BLaER1 (cell line): ENCODE measurements at regions not wholly inside any gene's neighbourhood (a gene's known extent, or its start where the extent isn't known, plus 50 kb on each side); places are given as distances from the start of the nearest gene placed in this dataset.

ENCODE experiments used
- H3K27ac ChIP-seq: shearing (Covaris generic); formaldehyde crosslinking; 2 replicates; pipeline ENCODE4 v1.8.1; 2022
- H3K27me3 ChIP-seq: shearing (Covaris generic); formaldehyde crosslinking; 2 replicates; pipeline ENCODE4 v1.8.1; 2022
- H3K36me3 ChIP-seq: shearing (Covaris generic); formaldehyde crosslinking; 2 replicates; pipeline ENCODE4 v1.8.1; 2022
- H3K4me1 ChIP-seq: shearing (Covaris generic); formaldehyde crosslinking; 2 replicates; pipeline ENCODE4 v1.8.1; 2022
- H3K4me2 ChIP-seq: shearing (Covaris generic); formaldehyde crosslinking; 2 replicates; pipeline ENCODE4 v1.8.1; 2022
- H3K4me3 ChIP-seq: shearing (Covaris generic); formaldehyde crosslinking; 2 replicates; pipeline ENCODE4 v1.8.1; 2022
- H3K9ac ChIP-seq: shearing (Covaris generic); formaldehyde crosslinking; 2 replicates; pipeline ENCODE4 v1.8.1; 2022
- H3K9me3 ChIP-seq: shearing (Covaris generic); formaldehyde crosslinking; 2 replicates; pipeline ENCODE4 v1.8.1; 2022
- H4K20me1 ChIP-seq: shearing (Covaris generic); formaldehyde crosslinking; 2 replicates; pipeline ENCODE4 v1.8.1; 2022
- Cebpa-rat ChIP-seq: shearing (Covaris generic); IDR thresholded peaks from 2 replicates; pipeline ENCODE4 v1.8.1; 2022

DNA sequence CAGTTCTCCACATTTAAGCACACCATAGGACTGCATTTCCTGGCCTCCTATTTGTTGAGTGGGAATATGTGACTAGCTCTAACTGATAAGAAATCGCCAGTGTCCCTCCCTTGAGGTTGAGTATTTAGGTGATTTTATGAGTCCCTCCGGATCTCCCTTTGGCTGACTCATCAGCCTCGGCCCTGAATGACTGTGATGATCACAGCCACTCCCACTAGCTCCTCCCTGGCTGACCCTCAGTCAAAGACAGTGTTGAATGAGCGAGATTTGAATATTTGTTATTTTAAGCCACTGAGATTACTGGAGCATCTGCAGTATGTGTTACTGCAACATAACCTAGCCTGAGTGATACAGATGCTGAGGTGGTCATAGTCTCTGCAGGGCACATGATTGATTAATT, 515.3 kb downstream of the EPHB1 start:
- no peaks in the 10 kb centered on the region for H4K20me1 ChIP-seq
- H3K4me1 ChIP-seq = peaks cover 37% of the 10 kb centered on the region
- no peak for TF ChIP-seq Cebpa-rat
- H3K9ac ChIP-seq = no peak overlapping the region
- H3K4me2 ChIP-seq = no peak overlapping the region
- H3K27ac ChIP-seq = no peak overlapping the region
- no peaks in the 10 kb centered on the region for H3K27me3 ChIP-seq
- H3K9me3 ChIP-seq = no peaks in the 10 kb centered on the region
- H3K36me3 ChIP-seq = no peaks in the 10 kb centered on the region
- H3K4me3 ChIP-seq = no peak overlapping the region

DNA sequence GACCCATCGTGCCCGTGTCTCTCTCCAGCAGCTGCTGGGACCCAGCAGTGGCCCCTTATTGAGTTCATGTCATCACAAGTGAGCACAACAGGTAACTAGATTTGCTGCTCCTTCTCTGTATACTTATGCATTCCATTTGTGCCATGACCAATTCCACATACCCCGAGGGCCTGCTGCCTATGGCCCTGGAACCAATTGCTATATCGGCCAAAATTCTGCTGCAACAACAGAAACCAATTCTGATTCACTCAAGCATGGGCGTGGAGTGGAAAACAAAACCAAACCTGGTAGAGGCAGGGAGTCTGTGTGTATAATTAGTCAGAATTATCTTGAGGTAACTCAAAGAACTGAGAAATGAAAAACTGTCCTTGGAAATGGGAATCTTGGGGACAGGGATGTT, 516.6 kb downstream of the EPHB1 start:
- Histone ChIP-seq H4K20me1 (no peaks in the 10 kb centered on the region), H3K9me3 (no peaks in the 10 kb centered on the region), H3K4me3 (no peak overlapping the region), H3K27me3 (no peaks in the 10 kb centered on the region), H3K4me2 (peak overlapping the region; percentile 77), H3K27ac (no peak overlapping the region), H3K36me3 (no peaks in the 10 kb centered on the region), H3K4me1 (peaks cover 37% of the 10 kb centered on the region), H3K9ac (no peak overlapping the region)
- no peak for TF ChIP-seq Cebpa-rat

DNA sequence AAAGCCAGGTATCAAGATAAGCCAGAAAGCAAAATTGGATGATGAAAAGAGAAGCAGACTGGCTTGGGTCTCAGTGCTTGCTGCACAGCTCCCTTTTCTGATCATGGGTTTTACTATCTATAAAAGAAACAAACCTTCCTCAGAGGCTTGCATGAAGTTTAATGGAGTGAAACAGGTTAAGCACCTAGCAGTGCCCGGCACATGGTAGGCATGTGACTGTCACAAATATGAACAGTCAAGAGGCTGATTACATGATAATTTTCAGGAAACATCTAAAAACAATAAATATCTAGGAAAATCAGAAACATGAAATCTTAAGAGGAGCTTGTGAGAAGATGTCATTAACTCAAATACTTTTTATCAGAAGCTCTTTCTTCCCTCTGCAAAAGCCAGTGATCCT, 519.2 kb downstream of the EPHB1 start:
- Histone ChIP-seq H3K4me1 (peaks cover 37% of the 10 kb centered on the region), H3K4me2 (peak overlapping the region; percentile 77), H3K36me3 (no peaks in the 10 kb centered on the region), H3K9me3 (no peaks in the 10 kb centered on the region), H3K27ac (no peak overlapping the region), H3K27me3 (no peaks in the 10 kb centered on the region), H3K9ac (no peak overlapping the region), H4K20me1 (no peaks in the 10 kb centered on the region), H3K4me3 (no peak overlapping the region)
- TF ChIP-seq Cebpa-rat = no peak

DNA sequence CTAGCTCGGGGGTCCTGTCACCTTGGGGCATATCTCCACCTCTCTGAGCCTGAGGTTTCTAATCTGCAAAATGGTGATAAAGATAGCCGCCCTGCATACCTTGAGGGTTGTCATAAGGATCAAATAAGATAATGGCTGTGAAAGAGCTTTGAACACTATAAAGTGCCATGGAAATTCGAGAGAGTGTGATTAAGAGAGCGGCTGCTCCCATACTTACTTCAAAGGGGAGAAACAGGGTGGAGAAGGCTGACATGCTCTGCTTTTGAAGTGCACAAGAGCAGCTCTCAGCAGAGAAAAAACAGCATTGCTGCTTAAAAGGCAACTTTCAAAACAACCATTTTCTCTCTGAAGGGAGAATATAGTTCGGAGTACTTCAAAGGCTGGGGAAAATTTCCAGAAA, 529.2 kb downstream of the EPHB1 start:
- Histone ChIP-seq H3K36me3 (no peaks in the 10 kb centered on the region), H3K4me3 (no peak overlapping the region), H3K4me1 (peaks cover 7% of the 10 kb centered on the region; the same call in 1 of the 2 replicates), H4K20me1 (no peaks in the 10 kb centered on the region), H3K27ac (no peak overlapping the region), H3K9ac (no peak overlapping the region), H3K27me3 (no peaks in the 10 kb centered on the region), H3K9me3 (no peaks in the 10 kb centered on the region), H3K4me2 (no peak overlapping the region)
- no peak for TF ChIP-seq Cebpa-rat

DNA sequence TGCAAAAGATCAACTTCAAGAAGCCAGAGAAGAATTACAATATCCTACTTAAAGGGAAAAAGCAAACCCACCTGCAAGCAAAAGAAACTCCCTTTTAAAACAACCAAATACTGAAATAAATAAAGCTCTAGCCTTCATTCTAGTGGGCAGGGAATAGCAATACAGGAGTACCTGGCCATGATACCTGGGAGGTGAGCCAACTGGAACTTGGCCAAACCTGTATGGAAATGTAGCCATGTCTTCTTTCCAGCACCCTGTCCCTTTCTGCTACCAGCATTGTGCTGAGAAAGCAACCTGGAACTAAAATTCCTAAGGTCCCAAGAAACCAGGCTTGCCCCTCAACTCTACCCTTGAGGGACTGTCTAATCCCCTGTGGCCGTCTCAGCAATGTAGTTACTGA, 530.0 kb downstream of the EPHB1 start:
- no peaks in the 10 kb centered on the region for H3K9me3 ChIP-seq
- no peaks in the 10 kb centered on the region for H3K36me3 ChIP-seq
- H3K9ac ChIP-seq = no peak overlapping the region
- no peaks in the 10 kb centered on the region for H4K20me1 ChIP-seq
- H3K4me1 ChIP-seq = peaks cover 14% of the 10 kb centered on the region
- H3K27ac ChIP-seq = no peak overlapping the region
- no peak overlapping the region for H3K4me3 ChIP-seq
- no peak for TF ChIP-seq Cebpa-rat
- no peak overlapping the region for H3K4me2 ChIP-seq
- H3K27me3 ChIP-seq = no peaks in the 10 kb centered on the region

DNA sequence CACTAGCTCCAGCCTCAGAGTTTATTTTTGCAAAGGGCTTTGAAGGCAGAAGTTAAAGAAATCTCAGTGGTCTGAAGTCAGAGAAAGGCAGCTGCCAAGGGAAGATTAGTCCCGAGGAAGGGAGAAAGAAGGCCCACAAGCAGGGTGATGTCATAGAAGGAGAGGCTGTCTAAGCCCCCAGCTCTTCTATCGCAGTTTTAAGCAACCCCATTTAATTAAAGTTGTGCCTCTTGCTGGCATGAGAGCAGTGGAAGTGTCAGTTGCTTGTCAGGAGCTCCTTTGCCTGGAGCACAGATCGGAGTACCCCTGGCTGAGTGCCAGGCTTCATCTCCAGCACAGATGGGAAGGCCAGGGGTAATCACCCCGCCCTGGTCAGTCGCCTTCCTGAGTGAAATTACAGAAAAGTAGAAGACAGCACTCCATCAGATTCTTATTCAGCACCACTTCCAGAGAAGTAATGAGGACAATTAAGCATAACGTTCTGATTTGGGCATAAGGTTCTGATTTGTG, 530.7 kb downstream of the EPHB1 start:
- H3K4me1 ChIP-seq = peaks cover 14% of the 10 kb centered on the region
- no peak for TF ChIP-seq Cebpa-rat
- H3K36me3 ChIP-seq = no peaks in the 10 kb centered on the region
- no peak overlapping the region for H3K9ac ChIP-seq
- peak overlapping the region; percentile 4; the same call in 1 of the 2 replicates for H3K4me2 ChIP-seq
- H3K4me3 ChIP-seq = no peak overlapping the region
- no peaks in the 10 kb centered on the region for H3K9me3 ChIP-seq
- H3K27me3 ChIP-seq = no peaks in the 10 kb centered on the region
- no peak overlapping the region for H3K27ac ChIP-seq
- H4K20me1 ChIP-seq = no peaks in the 10 kb centered on the region

DNA sequence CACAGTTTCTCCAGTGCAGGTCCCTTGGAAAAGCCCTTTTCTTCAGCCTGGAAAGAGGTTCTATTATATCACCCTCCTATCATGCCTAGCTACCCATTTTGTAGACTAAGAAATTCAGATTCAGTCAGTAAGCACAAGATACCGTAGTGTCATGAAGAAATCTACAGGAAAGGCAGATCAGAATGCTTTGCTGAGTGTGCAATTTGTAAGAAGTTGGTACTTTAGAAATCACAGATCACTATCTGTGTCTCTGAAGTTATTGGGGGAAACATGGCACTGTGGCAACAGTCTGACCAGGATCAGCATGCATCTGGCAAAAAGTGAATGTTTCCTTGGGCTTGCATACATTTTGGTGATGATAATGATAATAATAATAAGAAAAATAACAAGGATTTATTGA, 531.8 kb downstream of the EPHB1 start:
- Histone ChIP-seq H3K27me3 (no peaks in the 10 kb centered on the region), H3K4me2 (no peak overlapping the region), H3K27ac (no peak overlapping the region), H3K9me3 (no peaks in the 10 kb centered on the region), H3K9ac (no peak overlapping the region), H4K20me1 (no peaks in the 10 kb centered on the region), H3K4me3 (no peak overlapping the region), H3K36me3 (no peaks in the 10 kb centered on the region), H3K4me1 (peaks cover 14% of the 10 kb centered on the region)
- TF ChIP-seq Cebpa-rat = no peak

DNA sequence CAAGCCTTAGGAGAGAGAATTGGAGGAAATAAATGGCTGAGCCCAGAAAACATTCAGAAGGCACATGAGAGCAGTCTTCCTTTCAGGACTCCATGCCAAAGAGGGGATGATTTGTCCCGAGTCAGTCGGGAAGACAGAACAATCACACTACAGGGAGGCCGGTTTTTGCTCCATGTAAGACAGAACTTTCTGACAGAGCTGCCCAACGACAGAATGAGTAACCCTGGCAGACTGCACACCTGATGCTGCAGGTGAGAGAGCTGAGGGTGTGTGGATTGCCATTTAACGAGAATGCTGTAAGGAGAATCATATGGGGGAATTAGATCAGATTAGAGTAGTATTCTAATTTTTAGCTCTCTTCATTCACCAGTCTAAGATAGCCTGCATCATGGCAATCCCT, 533.0 kb downstream of the EPHB1 start:
- H3K27me3 ChIP-seq = no peaks in the 10 kb centered on the region
- no peaks in the 10 kb centered on the region for H4K20me1 ChIP-seq
- H3K36me3 ChIP-seq = no peaks in the 10 kb centered on the region
- no peak for TF ChIP-seq Cebpa-rat
- no peak overlapping the region for H3K9ac ChIP-seq
- H3K4me3 ChIP-seq = no peak overlapping the region
- H3K4me2 ChIP-seq = no peak overlapping the region
- H3K4me1 ChIP-seq = peaks cover 14% of the 10 kb centered on the region
- no peaks in the 10 kb centered on the region for H3K9me3 ChIP-seq
- H3K27ac ChIP-seq = no peak overlapping the region

DNA sequence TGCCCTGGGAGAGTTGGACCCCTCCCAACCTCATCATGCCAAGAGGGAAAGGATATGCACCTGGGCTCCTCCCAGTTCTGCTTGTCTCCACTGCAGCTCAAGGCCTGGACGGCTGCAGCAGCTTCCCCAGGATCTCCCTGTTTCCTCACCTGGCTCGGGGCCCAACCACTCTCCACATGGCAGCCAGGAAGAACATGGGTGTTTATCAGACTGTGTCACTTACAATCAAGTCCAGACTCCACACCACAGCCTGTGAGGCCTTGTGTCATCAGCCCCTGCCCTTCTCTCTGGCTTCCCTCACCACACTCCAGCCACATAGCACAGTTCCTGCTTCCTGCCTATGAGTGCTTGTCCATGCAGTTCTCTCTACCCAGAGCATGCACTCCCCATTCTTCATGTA, 534.4 kb downstream of the EPHB1 start:
- Histone ChIP-seq H3K4me2 (peak overlapping the region; percentile 13; the same call in 1 of the 2 replicates), H4K20me1 (no peaks in the 10 kb centered on the region), H3K9me3 (no peaks in the 10 kb centered on the region), H3K4me3 (no peak overlapping the region), H3K27me3 (no peaks in the 10 kb centered on the region), H3K36me3 (no peaks in the 10 kb centered on the region), H3K4me1 (peaks cover 14% of the 10 kb centered on the region), H3K27ac (no peak overlapping the region), H3K9ac (no peak overlapping the region)
- TF ChIP-seq Cebpa-rat = no peak

DNA sequence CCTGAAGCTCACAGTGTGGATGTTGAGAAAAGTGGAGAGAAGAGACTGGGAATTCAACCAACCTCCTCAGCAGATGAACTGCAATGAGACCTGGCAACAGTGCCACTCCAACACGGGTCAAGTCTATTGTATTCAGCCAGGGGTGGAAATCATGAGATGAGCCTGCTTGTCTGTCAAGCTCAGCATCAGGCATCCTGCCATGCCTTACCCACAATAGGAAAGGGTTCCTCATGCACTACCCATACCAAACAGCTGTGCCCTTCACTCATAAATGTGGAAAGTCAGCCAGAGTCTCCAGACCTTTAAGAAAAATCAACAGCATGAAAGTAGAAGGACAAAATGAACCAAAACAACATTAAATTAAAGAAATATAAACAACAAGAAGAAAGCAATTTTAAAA, 542.1 kb downstream of the EPHB1 start:
- no peak overlapping the region for H3K9ac ChIP-seq
- H3K36me3 ChIP-seq = no peaks in the 10 kb centered on the region

DNA sequence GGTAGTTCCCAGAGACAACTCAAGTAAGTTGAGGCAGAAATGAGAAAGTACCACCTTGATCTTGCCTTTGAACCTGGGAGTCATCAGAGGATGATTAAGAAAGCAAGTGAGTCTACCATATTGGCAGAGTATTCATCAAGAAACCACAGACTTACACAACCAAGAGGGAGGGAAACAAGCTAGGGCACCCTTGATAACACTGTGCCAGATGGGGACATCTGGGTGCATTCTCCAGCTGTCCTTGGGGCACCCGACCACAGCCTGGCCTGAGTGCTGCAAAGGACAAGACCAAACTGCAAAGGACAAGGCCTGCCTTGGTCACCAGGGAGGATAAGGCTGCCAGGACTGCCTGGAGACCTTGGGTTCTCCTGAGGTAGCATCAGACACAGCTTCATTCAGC, 553.6 kb downstream of the EPHB1 start:
- Histone ChIP-seq H3K9ac (no peak overlapping the region), H3K4me3 (no peak overlapping the region), H3K27ac (no peak overlapping the region), H3K27me3 (no peaks in the 10 kb centered on the region), H3K9me3 (no peaks in the 10 kb centered on the region), H3K4me1 (no peaks in the 10 kb centered on the region), H4K20me1 (no peaks in the 10 kb centered on the region), H3K36me3 (no peaks in the 10 kb centered on the region), H3K4me2 (no peak overlapping the region)
- no peak for TF ChIP-seq Cebpa-rat

More for the DNA sequence above, 542.1 kb downstream of the EPHB1 start:
- no peak overlapping the region for H3K4me3 ChIP-seq
- no peaks in the 10 kb centered on the region for H3K27me3 ChIP-seq
- H3K4me1 ChIP-seq = peaks cover 9% of the 10 kb centered on the region
- no peaks in the 10 kb centered on the region for H4K20me1 ChIP-seq
- no peak for TF ChIP-seq Cebpa-rat
- H3K4me2 ChIP-seq = no peak overlapping the region
- no peaks in the 10 kb centered on the region for H3K9me3 ChIP-seq
- no peak overlapping the region for H3K27ac ChIP-seq
